Tibial artery (tissue), 4 donors: ENCODE measurements at regions not wholly inside any gene's neighbourhood (a gene's known extent, or its start where the extent isn't known, plus 50 kb on each side); places are given as distances from the start of the nearest gene placed in this dataset.

Experiments used
- DNase-seq, 2 donors: peaks; one replicate each; pipeline ENCODE4 v3.0.0-alpha.2; 2019
- H3K27ac ChIP-seq, 2 donors: fragments of 200-600 bp; sonication (generic) in 1 of 2; 1 replicate in 1 of 2; 2 replicates in 1 of 2; pipeline ENCODE4 v1.5.1; 2018 to 2019; ENCODE audit warnings: mild to moderate bottlenecking in 1 of 2
- H3K27me3 ChIP-seq, 2 donors: fragments of 200-600 bp; sonication (generic) in 1 of 2; one replicate each; pipeline versions ENCODE4 v1.5.1 to v1.6.0; 2016 to 2019
- H3K36me3 ChIP-seq, 3 donors: fragments of 200-600 bp; sonication (generic) in 2 of 3; one replicate each; pipeline ENCODE4 v1.5.1; 2016 to 2019; ENCODE audit warnings: mild to moderate bottlenecking in 2 of 3
- H3K4me1 ChIP-seq, 4 donors: fragments of 200-600 bp; sonication (generic) in 2 of 4; 1 replicate in 3 of 4; 2 replicates in 1 of 4; pipeline ENCODE4 v1.5.1; 2016 to 2019
- H3K4me3 ChIP-seq, 2 donors: fragments of 200-600 bp; sonication (generic) in 1 of 2; 1 replicate in 1 of 2; 2 replicates in 1 of 2; pipeline ENCODE4 v1.5.1; 2018 to 2019; ENCODE audit warnings: mild to moderate bottlenecking in 2 of 2
- H3K9me3 ChIP-seq, 3 donors: fragments of 200-600 bp; sonication (generic) in 1 of 3; one replicate each; pipeline ENCODE4 v1.5.1; 2016 to 2019
- intact Hi-C: fragments of 100-400 bp; cut with DNase I; formaldehyde crosslinking; loops from one replicate; pipeline ENCODE4 v1.15.0; 2023; ENCODE audit warnings: low total_unique reads
- TF ChIP-seq, protein P1 (sequence below), 2 experiments: fragments of 200-600 bp in 1 of 2; fragments of 450-650 bp in 1 of 2; IDR thresholded peaks; one replicate each; pipeline ENCODE4 v1.5.1; 2017 to 2019; ENCODE audit warnings: antibody characterized with exemption in 2 of 2, mild to moderate bottlenecking in 1 of 2, moderate library complexity in 1 of 2

DNA sequence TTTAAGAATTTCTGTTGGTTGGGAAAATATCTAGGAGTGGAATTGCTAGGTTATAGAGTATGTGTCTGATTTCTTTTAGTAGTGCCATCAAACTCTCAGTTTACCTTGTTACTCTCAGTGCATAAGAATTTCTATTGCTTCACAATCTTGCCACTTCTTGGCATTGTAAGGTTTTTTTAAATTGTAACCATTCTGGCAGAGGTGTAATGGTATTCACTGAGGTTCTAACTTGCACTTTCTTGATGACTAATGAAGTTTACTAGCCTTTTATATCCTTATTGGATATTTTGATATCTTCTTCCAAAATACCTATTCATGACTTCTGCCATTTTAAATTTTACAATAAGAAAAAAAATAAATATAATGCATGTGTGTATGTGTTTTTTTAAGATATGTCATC, 478.0 kb downstream of the NAV3 start:
- no peaks in the 10 kb centered on the region for H3K9me3 ChIP-seq
- no peaks in the 10 kb centered on the region for H3K4me1 ChIP-seq
- no peaks in the 10 kb centered on the region for H3K36me3 ChIP-seq
- TF ChIP-seq, protein P1, sequence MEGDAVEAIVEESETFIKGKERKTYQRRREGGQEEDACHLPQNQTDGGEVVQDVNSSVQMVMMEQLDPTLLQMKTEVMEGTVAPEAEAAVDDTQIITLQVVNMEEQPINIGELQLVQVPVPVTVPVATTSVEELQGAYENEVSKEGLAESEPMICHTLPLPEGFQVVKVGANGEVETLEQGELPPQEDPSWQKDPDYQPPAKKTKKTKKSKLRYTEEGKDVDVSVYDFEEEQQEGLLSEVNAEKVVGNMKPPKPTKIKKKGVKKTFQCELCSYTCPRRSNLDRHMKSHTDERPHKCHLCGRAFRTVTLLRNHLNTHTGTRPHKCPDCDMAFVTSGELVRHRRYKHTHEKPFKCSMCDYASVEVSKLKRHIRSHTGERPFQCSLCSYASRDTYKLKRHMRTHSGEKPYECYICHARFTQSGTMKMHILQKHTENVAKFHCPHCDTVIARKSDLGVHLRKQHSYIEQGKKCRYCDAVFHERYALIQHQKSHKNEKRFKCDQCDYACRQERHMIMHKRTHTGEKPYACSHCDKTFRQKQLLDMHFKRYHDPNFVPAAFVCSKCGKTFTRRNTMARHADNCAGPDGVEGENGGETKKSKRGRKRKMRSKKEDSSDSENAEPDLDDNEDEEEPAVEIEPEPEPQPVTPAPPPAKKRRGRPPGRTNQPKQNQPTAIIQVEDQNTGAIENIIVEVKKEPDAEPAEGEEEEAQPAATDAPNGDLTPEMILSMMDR (IDR thresholded peaks at IDR 0.05), result no peak
- intact Hi-C loops, result no loop called here
- H3K4me3 ChIP-seq, result no peak overlapping the region
- DNase-seq, result no peak
- no peak overlapping the region for H3K27ac ChIP-seq
- H3K27me3 ChIP-seq, result no peaks in the 10 kb centered on the region

DNA sequence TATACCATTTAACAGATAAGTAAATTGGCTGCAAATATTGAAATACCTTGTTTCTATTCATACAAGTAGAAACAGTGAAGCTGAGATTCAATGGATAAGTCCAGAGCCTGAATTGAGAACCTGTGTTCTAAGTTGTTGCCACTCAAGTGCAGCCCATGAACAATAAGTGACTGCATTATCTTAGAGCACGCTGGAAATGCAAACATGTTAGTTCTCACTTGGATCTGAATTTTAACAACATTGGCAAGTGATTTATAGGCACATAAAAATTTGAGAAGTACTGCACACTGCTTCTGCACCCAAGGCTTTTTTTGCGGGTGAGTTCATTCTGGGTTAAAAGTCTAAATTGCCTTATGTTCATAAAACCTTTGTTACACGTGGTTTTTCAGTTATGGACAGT, 484.3 kb downstream of the NAV3 start:
- intact Hi-C loops, result no loop called here
- no peaks in the 10 kb centered on the region for H3K36me3 ChIP-seq
- DNase-seq, result no peak
- no peak overlapping the region for H3K27ac ChIP-seq
- H3K27me3 ChIP-seq, result no peaks in the 10 kb centered on the region
- no peak overlapping the region for H3K4me3 ChIP-seq
- TF ChIP-seq, protein P1 (IDR thresholded peaks at IDR 0.05), result no peak
- no peaks in the 10 kb centered on the region for H3K4me1 ChIP-seq
- H3K9me3 ChIP-seq, result no peaks in the 10 kb centered on the region

DNA sequence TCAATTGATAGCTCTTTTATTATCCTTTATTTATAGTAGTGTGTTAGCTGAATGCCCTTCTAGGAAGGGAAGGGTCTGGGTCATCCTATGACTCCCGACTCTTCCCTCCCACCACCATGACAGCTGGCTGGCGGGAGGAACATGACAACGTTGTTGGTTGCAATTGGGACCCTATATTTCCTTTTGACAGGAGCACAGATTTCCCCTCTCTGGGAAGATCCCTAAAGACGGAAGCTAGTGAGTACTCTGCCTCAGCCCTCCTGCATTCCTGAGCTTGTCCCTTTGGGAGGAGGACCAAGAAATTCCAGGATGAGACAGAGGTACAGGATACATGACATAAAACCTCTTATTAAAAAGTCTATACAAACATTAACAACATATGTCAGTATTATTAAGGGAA, 485.4 kb downstream of the NAV3 start:
- Histone ChIP-seq H3K4me1 (no peaks in the 10 kb centered on the region), H3K4me3 (no peak overlapping the region), H3K36me3 (no peaks in the 10 kb centered on the region), H3K9me3 (no peaks in the 10 kb centered on the region), H3K27me3 (no peaks in the 10 kb centered on the region), H3K27ac (no peak overlapping the region)
- intact Hi-C loops, result no loop called here
- DNase-seq, result no peak
- TF ChIP-seq, protein P1 (IDR thresholded peaks at IDR 0.05), result no peak

DNA sequence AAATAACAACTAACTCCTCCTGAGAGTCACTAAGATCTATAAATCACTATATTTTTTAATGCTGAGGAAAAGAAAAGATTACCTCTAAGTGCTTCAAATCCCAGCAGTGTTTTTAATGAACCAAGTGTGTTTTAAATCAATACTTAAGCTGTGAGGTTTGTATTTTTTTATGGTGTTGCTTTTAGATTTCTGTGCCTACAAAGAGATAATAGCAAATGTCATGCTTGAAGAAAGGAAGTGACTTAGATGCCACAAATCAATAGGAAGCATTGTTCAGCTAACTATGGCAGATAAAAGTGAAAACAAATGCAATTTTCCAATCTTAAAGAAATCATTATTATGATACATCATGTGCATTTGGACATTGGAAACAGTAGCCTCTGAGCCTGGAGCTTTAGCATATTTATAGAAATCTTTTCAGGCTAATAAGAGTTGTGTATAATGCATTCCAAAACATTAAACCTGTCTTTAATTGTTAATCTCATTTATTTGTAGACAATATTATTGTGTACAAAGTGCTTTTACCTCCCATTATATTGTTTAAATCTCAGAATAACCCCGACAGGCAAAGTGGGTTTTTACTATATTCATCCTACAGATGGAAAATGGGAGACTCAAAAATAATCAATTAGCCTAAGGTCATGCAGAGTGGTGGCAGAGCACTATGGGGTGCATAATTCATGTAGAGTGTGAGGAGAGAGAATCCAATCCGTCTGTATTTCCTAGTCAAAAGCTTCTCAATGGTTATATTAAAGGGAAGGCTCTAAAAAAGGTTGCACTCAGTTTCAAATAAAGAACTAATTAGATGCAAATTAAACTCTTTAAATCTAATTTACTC, 486.2 kb downstream of the NAV3 start:
- no peaks in the 10 kb centered on the region for H3K36me3 ChIP-seq
- H3K27me3 ChIP-seq, result no peaks in the 10 kb centered on the region
- no peaks in the 10 kb centered on the region for H3K4me1 ChIP-seq
- intact Hi-C loops, result no loop called here
- TF ChIP-seq, protein P1 (IDR thresholded peaks at IDR 0.05), result no peak
- H3K9me3 ChIP-seq, result no peaks in the 10 kb centered on the region
- DNase-seq, result no peak
- no peak overlapping the region for H3K27ac ChIP-seq
- H3K4me3 ChIP-seq, result no peak overlapping the region

DNA sequence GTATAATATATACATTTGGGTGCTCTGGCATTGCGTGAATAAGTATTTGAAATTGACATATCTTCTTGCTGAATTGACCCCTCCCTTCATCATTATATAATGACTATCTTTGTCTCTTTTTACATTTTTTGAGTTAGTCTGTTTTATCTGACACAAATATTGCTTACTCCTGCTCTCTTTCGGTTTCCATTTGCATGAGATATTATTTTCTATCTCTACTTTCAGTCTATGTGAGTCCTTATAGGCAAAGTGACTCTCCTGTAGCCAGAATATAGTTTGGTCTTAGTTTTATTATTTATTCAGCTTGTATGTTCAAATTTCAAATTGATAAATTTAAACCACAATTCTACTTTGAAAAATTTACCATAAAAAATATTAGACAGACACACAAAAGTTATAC, 491.0 kb downstream of the NAV3 start:
- no peak overlapping the region for H3K4me3 ChIP-seq
- TF ChIP-seq, protein P1 (IDR thresholded peaks at IDR 0.05), result no peak
- H3K27me3 ChIP-seq, result no peaks in the 10 kb centered on the region
- no peaks in the 10 kb centered on the region for H3K4me1 ChIP-seq
- DNase-seq, result no peak
- no peaks in the 10 kb centered on the region for H3K9me3 ChIP-seq
- H3K27ac ChIP-seq, result no peak overlapping the region
- no peaks in the 10 kb centered on the region for H3K36me3 ChIP-seq
- intact Hi-C loops, result no loop called here
